ENCODE measurements at regions not wholly inside any gene's neighbourhood (a gene's known extent, or its start where the extent isn't known, plus 50 kb on each side); places are given as distances from the start of the nearest gene placed in this dataset.

DNA sequence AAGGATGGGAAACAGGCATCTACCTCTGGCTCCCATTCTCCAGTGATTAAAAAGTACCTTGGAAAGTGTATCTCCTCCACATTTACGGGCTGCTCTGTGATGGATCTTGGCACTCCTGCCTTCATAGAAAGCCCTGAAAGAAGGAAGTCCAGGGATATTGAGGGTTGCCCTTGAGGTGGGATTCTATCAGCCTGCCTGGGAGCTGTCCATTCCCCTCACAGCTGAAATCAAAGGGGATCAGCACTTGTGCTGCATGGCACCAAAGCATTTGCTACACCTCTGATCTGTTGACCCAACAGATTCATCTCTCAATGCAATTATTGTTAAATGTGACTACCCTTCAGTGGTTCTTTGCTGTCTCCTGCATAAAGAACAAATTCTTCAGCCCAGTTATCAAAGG lies 442.0 kb upstream of the RUNX1 start:
- 12% methylated on average over 1 of the region's 1 CpG for WGBS (ENCODE audit: low lambda C conversion rate)
- no peaks in the 10 kb centered on the region for H3K9me2 ChIP-seq
- no peak overlapping the region for H3K27ac ChIP-seq (ENCODE audit: low read depth in 2 of 2, low read length in 1 of 2)
- no peak overlapping the region for H3K4me3 ChIP-seq (ENCODE audit: low read depth in 2 of 2, low read length in 1 of 2)
- H3K4me2 ChIP-seq, result no peak overlapping the region
- H3K36me3 ChIP-seq (replicated peaks in 1 of 2; ENCODE audit: control insufficient read depth in 1 of 2, insufficient read depth in 2 of 2, low read length in 1 of 2), result no peaks in the 10 kb centered on the region
- POLR2A ChIA-PET, result no interaction called here
- H2AFZ ChIP-seq (ENCODE audit: low read depth), result no peak overlapping the region
- no peaks in the 10 kb centered on the region for H3K9me3 ChIP-seq
- H3K9ac ChIP-seq, result no peak overlapping the region
- H3K27me3 ChIP-seq (ENCODE audit: insufficient read depth), result no peaks in the 10 kb centered on the region
- H3K79me2 ChIP-seq (ENCODE audit: insufficient read depth), result no peaks in the 10 kb centered on the region
- no peaks in the 10 kb centered on the region for H3F3A ChIP-seq (replicated peaks; ENCODE audit: insufficient read depth)
- CTCF ChIA-PET, result interaction anchor here (0.6 kb wide), 1 partner anchor 372 kb away, joined by 3 read pairs; no protein-coding TSS in a partner anchor
- H3K4me1 ChIP-seq (ENCODE audit: control insufficient read depth in 1 of 2, insufficient read depth in 2 of 2, low read depth in 1 of 2, low read length in 1 of 2), result no peaks in the 10 kb centered on the region
- H4K20me1 ChIP-seq (ENCODE audit: insufficient read depth), result no peaks in the 10 kb centered on the region
- TF ChIP-seq TCF12 (IDR thresholded peaks at IDR 0.05), result no peak
- peak; percentile 92 for TF ChIP-seq REST (IDR thresholded peaks at IDR 0.05; ENCODE audit: low read depth, low read length)
- no peak for DNase-seq

DNA sequence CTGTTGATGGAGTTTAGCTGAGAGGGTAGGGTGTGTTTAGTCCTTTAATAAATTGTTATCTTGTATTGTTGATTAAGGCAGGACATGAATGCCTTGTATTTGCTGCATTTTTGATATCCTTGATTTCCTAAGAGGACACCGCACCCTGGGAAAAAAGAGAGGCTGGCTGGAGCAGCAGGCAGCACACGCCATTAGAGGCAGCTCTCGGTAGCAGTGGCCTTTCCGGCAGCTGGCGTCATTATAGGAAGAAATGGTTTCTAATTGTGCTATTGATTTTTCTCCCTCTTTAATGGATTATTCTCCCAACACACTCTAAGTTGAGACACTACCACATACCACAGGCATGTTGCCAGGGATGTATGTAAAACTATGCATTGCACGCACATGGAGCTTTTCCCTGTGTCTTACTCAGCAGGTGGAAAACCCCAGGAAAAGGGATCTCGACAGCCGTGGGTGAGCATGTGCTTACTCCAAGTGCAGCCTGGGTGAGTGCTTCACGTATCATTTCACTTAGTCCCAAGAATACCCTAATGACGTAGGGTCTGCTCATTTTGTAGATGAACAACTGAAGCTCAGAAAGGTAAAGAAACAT lies 440.4 kb upstream of the RUNX1 start:
- TF ChIP-seq CHD2 (IDR thresholded peaks at IDR 0.05; ENCODE audit: low read length, partially characterized antibody), result no peak
- TF ChIP-seq RFX5 (IDR thresholded peaks at IDR 0.05; ENCODE audit: low read length), result no peak
- TF ChIP-seq, protein P1, sequence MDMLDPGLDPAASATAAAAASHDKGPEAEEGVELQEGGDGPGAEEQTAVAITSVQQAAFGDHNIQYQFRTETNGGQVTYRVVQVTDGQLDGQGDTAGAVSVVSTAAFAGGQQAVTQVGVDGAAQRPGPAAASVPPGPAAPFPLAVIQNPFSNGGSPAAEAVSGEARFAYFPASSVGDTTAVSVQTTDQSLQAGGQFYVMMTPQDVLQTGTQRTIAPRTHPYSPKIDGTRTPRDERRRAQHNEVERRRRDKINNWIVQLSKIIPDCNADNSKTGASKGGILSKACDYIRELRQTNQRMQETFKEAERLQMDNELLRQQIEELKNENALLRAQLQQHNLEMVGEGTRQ (IDR thresholded peaks at IDR 0.05; ENCODE audit: borderline replicate concordance, low read depth, low read length), result no peak
- TF ChIP-seq FOXJ3 (CRISPR knock-in tag; IDR thresholded peaks at IDR 0.05), result no peak
- no peak for TF ChIP-seq TAF1 (IDR thresholded peaks at IDR 0.05; ENCODE audit: borderline replicate concordance, low read depth, low read length)
- TF ChIP-seq, protein P2, sequence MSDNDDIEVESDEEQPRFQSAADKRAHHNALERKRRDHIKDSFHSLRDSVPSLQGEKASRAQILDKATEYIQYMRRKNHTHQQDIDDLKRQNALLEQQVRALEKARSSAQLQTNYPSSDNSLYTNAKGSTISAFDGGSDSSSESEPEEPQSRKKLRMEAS (IDR thresholded peaks at IDR 0.05; ENCODE audit: low read depth), result no peak
- no peak for TF ChIP-seq RCOR1 (IDR thresholded peaks at IDR 0.05; ENCODE audit: low read length)
- TF ChIP-seq EP300 (IDR thresholded peaks at IDR 0.05; ENCODE audit: borderline replicate concordance in 1 of 2, low read depth in 1 of 2, low read length in 1 of 2), result no peak
- no peak for TF ChIP-seq JUND (IDR thresholded peaks at IDR 0.05)
- TF ChIP-seq IRF3 (IDR thresholded peaks at IDR 0.05; ENCODE audit: low read depth, low read length), result no peak
- no peak for TF ChIP-seq SIN3A (IDR thresholded peaks at IDR 0.05; ENCODE audit: borderline replicate concordance, low read depth, low read length)
- no peak for TF ChIP-seq GABPA (IDR thresholded peaks at IDR 0.05; ENCODE audit: low read depth)
- TF ChIP-seq PBX3 (IDR thresholded peaks at IDR 0.05), result no peak
- TF ChIP-seq RXRA (IDR thresholded peaks at IDR 0.05; ENCODE audit: borderline replicate concordance, low read depth), result no peak
- TF ChIP-seq TCF12 (IDR thresholded peaks at IDR 0.05), result no peak
- TF ChIP-seq CTCF (IDR thresholded peaks at IDR 0.05), result no peak
- TF ChIP-seq RAD21 (IDR thresholded peaks at IDR 0.05; ENCODE audit: low read length), result no peak
- ChIA-PET POLR2A (no interaction called here), CTCF (no interaction called here)
- no peak for DNase-seq
- H3K27me3 ChIP-seq (ENCODE audit: insufficient read depth), result no peaks in the 10 kb centered on the region
- no peaks in the 10 kb centered on the region for H3K9me2 ChIP-seq
- 36% methylated on average over 10 of the region's 10 CpGs for WGBS (ENCODE audit: low lambda C conversion rate)
- no peaks in the 10 kb centered on the region for H3K9me3 ChIP-seq
- no peak overlapping the region for H3K27ac ChIP-seq (ENCODE audit: low read depth in 2 of 2, low read length in 1 of 2)
- H2AFZ ChIP-seq (ENCODE audit: low read depth), result no peak overlapping the region
- H3F3A ChIP-seq (replicated peaks; ENCODE audit: insufficient read depth), result no peaks in the 10 kb centered on the region
- no peaks in the 10 kb centered on the region for H3K4me1 ChIP-seq (ENCODE audit: control insufficient read depth in 1 of 2, insufficient read depth in 2 of 2, low read depth in 1 of 2, low read length in 1 of 2)
- no peak overlapping the region for H3K9ac ChIP-seq
- no peaks in the 10 kb centered on the region for H3K79me2 ChIP-seq (ENCODE audit: insufficient read depth)
- H3K4me2 ChIP-seq, result no peak overlapping the region
- no peaks in the 10 kb centered on the region for H4K20me1 ChIP-seq (ENCODE audit: insufficient read depth)
- H3K4me3 ChIP-seq (ENCODE audit: low read depth in 2 of 2, low read length in 1 of 2), result no peak overlapping the region
- H3K36me3 ChIP-seq (replicated peaks in 1 of 2; ENCODE audit: control insufficient read depth in 1 of 2, insufficient read depth in 2 of 2, low read length in 1 of 2), result no peaks in the 10 kb centered on the region

Data from SK-N-SH (cell line).